Smooth muscle cell (in vitro differentiated cells): ENCODE measurements at regions not wholly inside any gene's neighbourhood (a gene's known extent, or its start where the extent isn't known, plus 50 kb on each side); places are given as distances from the start of the nearest gene placed in this dataset.
A peak's percentile ranks its signal among the peaks of the same experiment; 100 is the strongest.

ENCODE experiments used
- DNase-seq: peaks from one replicate; lab custom pipeline; 2025; ENCODE audit not compliant: unreplicated experiment; lab: John Stamatoyannopoulos, UW
- H2AFZ ChIP-seq: fragments of 200-600 bp; sonication (generic); 2 replicates; pipeline ENCODE4 v1.6.0; 2016; ENCODE audit warnings: antibody characterized with exemption, low read depth, mild to moderate bottlenecking
- H3F3A ChIP-seq: fragments of 200-600 bp; sonication (generic); 2 replicates; pipeline ENCODE4 v1.6.0; 2017; ENCODE audit warnings: antibody characterized with exemption, low read depth
- H3K27ac ChIP-seq: fragments of 200-600 bp; sonication (generic); 2 replicates; pipeline ENCODE4 v1.5.1; 2016; ENCODE audit warnings: low read depth, mild to moderate bottlenecking
- H3K27me3 ChIP-seq: fragments of 200-600 bp; sonication (generic); 2 replicates; pipeline ENCODE4 v1.6.1; 2016; ENCODE audit warnings: low read depth, mild to moderate bottlenecking
- H3K36me3 ChIP-seq: fragments of 200-600 bp; sonication (generic); 2 replicates; pipeline ENCODE4 v1.5.1; 2016; ENCODE audit warnings: low read depth
- H3K4me1 ChIP-seq: fragments of 200-600 bp; sonication (generic); 2 replicates; pipeline ENCODE4 v1.5.1; 2016; ENCODE audit warnings: low read depth
- H3K4me2 ChIP-seq: fragments of 200-600 bp; sonication (generic); 2 replicates; pipeline ENCODE4 v1.6.0; 2016; ENCODE audit warnings: mild to moderate bottlenecking
- H3K4me3 ChIP-seq: fragments of 200-600 bp; sonication (generic); 2 replicates; pipeline ENCODE4 v1.5.1; 2016; ENCODE audit warnings: mild to moderate bottlenecking
- H3K79me2 ChIP-seq: fragments of 200-600 bp; sonication (generic); 2 replicates; pipeline ENCODE4 v1.6.0; 2016; ENCODE audit warnings: low read depth, mild to moderate bottlenecking
- H3K9ac ChIP-seq: fragments of 200-600 bp; sonication (generic); 2 replicates; pipeline ENCODE4 v1.6.0; 2016; ENCODE audit warnings: low read depth
- H3K9me3 ChIP-seq: fragments of 200-600 bp; sonication (generic); replicated peaks from 2 replicates; pipeline ENCODE4 v1.5.1; 2016; ENCODE audit warnings: low read depth
- H4K20me1 ChIP-seq: fragments of 200-600 bp; sonication (generic); 2 replicates; pipeline ENCODE4 v1.6.0; 2016; ENCODE audit warnings: low read depth
- CTCF ChIP-seq: fragments of 200-600 bp; sonication (generic); IDR thresholded peaks from 2 replicates; pipeline ENCODE4 v1.5.1; 2017; ENCODE audit warnings: borderline replicate concordance, mild to moderate bottlenecking, antibody characterized with exemption; ENCODE audit not compliant: insufficient read depth, poor library complexity, severe bottlenecking
- WGBS: methylation state at CpG from one replicate; pipeline ENCODE4 v1.1.7; 2016; ENCODE audit warnings: low lambda C conversion rate; 5-methylcytosine and 5-hydroxymethylcytosine counted together

GRCh38 chr16:86019446-86020047 is 120.6 kb downstream of the IRF8 start:
- no peak overlapping the region for H2AFZ ChIP-seq
- no peak for DNase-seq
- no peak overlapping the region for H3K4me3 ChIP-seq
- H4K20me1 ChIP-seq, result no peaks in the 10 kb centered on the region
- H3K27ac ChIP-seq, result no peak overlapping the region
- peaks cover 4% of the 10 kb centered on the region for H3K27me3 ChIP-seq
- no peaks in the 10 kb centered on the region for H3F3A ChIP-seq
- TF ChIP-seq CTCF, result peak; percentile 44
- no peak overlapping the region for H3K4me2 ChIP-seq
- no peaks in the 10 kb centered on the region for H3K36me3 ChIP-seq
- no peaks in the 10 kb centered on the region for H3K4me1 ChIP-seq
- no peak overlapping the region for H3K9ac ChIP-seq
- peaks cover 8% of the 10 kb centered on the region for H3K9me3 ChIP-seq
- H3K79me2 ChIP-seq, result no peaks in the 10 kb centered on the region
- WGBS, result 54% methylated on average over 14 of the region's 14 CpGs

- no peak overlapping the region for H3K27ac ChIP-seq
- H3K36me3 ChIP-seq, result no peaks in the 10 kb centered on the region
- no peaks in the 10 kb centered on the region for H3K79me2 ChIP-seq
- H3K4me1 ChIP-seq, result no peaks in the 10 kb centered on the region
- H3K4me3 ChIP-seq, result no peak overlapping the region
- WGBS, result 86% methylated on average over 7 of the region's 7 CpGs
- peaks cover 8% of the 10 kb centered on the region for H3K9me3 ChIP-seq
- no peak overlapping the region for H2AFZ ChIP-seq
- no peak overlapping the region for H3K9ac ChIP-seq
- H3K27me3 ChIP-seq, result peaks cover 4% of the 10 kb centered on the region
- H3F3A ChIP-seq, result no peaks in the 10 kb centered on the region
- no peak for DNase-seq
- H4K20me1 ChIP-seq, result no peaks in the 10 kb centered on the region
- TF ChIP-seq CTCF, result no peak
- no peak overlapping the region for H3K4me2 ChIP-seq
These were observed 122.0 kb downstream of the IRF8 start for GRCh38 chr16:86020971-86021370.

- H3K9me3 ChIP-seq, result peaks cover 8% of the 10 kb centered on the region
- H4K20me1 ChIP-seq, result no peaks in the 10 kb centered on the region
- no peaks in the 10 kb centered on the region for H3F3A ChIP-seq
- H3K79me2 ChIP-seq, result no peaks in the 10 kb centered on the region
- no peak overlapping the region for H3K27ac ChIP-seq
- H3K4me3 ChIP-seq, result no peak overlapping the region
- H2AFZ ChIP-seq, result no peak overlapping the region
- H3K9ac ChIP-seq, result no peak overlapping the region
- 77% methylated on average over 7 of the region's 7 CpGs for WGBS
- no peak for DNase-seq
- H3K36me3 ChIP-seq, result no peaks in the 10 kb centered on the region
- no peak overlapping the region for H3K4me2 ChIP-seq
- peaks cover 4% of the 10 kb centered on the region for H3K27me3 ChIP-seq
- TF ChIP-seq CTCF, result no peak
- no peaks in the 10 kb centered on the region for H3K4me1 ChIP-seq
These were observed 123.5 kb downstream of the IRF8 start for GRCh38 chr16:86022381-86022960.

- no peak for DNase-seq
- Histone ChIP-seq H4K20me1 (no peaks in the 10 kb centered on the region), H3K4me1 (no peaks in the 10 kb centered on the region), H3F3A (no peaks in the 10 kb centered on the region), H3K27ac (no peak overlapping the region), H3K79me2 (no peaks in the 10 kb centered on the region), H3K4me3 (no peak overlapping the region), H3K9me3 (peaks cover 8% of the 10 kb centered on the region), H3K27me3 (no peaks in the 10 kb centered on the region), H3K36me3 (no peaks in the 10 kb centered on the region), H3K9ac (no peak overlapping the region), H2AFZ (no peak overlapping the region), H3K4me2 (no peak overlapping the region)
- no peak for TF ChIP-seq CTCF
These were observed 125.2 kb downstream of the IRF8 start for GRCh38 chr16:86024210-86024609.
